Right ventricle myocardium superior (tissue), 1 donor: ENCODE measurements at regions not wholly inside any gene's neighbourhood (a gene's known extent, or its start where the extent isn't known, plus 50 kb on each side); places are given as distances from the start of the nearest gene placed in this dataset.

ENCODE experiments used
- ATAC-seq: fragments of 200-7000 bp; cut with Tn5 transposase; one replicate; pipeline ENCODE4 v1.9.1; 2020; ENCODE audit warnings: mild to moderate bottlenecking; ENCODE audit not compliant: poor library complexity
- DNase-seq: peaks from one replicate; pipeline ENCODE4 v3.0.0-alpha.2; 2020
- intact Hi-C: fragments of 100-400 bp; cut with DNase I; formaldehyde crosslinking; loops from one replicate; pipeline ENCODE4 v1.11.2; 2022
- donor health status: DM: no; HTN: yes; CAD: no; lungs with severe emphysema.

- intact Hi-C loops, result no loop called here
- ATAC-seq, result no peak
- DNase-seq, result no peak
Observed at GRCh38 chr1:30058970-30059369, 664.4 kb downstream of the MATN1 start.

DNA sequence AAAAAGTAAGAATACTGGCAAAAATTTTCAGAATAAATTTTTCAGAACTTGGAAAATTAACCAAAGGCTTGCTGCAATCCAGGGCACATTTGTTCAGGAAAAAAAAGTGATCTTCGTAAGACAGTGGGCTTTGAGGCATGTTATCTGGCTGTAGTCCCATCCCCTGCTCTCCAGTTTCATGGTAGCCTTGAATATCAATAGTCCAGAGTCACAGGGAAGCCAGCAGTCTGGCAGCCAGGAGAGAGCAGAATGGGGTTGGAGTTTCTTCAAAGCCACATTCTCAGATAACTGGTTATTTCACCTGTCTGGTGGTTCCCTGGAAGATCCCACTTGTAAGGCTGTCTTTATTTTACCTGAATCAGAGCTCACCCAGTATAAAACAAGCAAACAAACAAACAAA, 669.3 kb downstream of the MATN1 start:
- intact Hi-C loops, result no loop called here
- no peak for ATAC-seq
- no peak for DNase-seq

GRCh38 chr1:30052178-30052577, 671.2 kb downstream of the MATN1 start:
- ATAC-seq, result no peak
- DNase-seq, result no peak
- intact Hi-C loops, result no loop called here

DNA sequence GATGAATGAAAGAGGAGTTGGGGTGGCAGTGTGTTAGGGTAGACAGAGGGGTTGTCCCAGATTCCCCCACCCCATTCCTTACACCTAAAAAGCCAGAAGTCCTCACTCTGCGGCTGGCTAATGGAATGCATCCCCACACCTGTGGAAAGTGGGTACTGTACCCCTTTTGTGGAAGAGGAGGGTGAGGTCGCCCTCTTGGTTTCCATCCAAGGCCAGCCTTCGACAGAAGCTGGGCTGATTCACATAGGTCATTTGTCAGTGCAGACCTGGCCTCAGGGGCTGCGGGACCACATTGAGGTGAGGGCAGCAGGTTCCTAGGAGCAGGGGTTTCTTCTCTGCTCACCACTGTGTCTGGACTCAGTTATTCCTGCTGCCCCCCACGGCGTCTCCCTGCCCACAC, 671.6 kb downstream of the MATN1 start:
- no peak for ATAC-seq
- intact Hi-C loops, result no loop called here
- no peak for DNase-seq

GRCh38 chr1:30049748-30050296, 673.6 kb downstream of the MATN1 start:
- ATAC-seq (no peak), DNase-seq (no peak)
- intact Hi-C loops, result no loop called here

GRCh38 chr1:30048905-30049304, 674.5 kb downstream of the MATN1 start:
- intact Hi-C loops, result no loop called here
- DNase-seq (no peak), ATAC-seq (no peak)

GRCh38 chr1:30047576-30047975, 675.8 kb downstream of the MATN1 start:
- no peak for ATAC-seq
- intact Hi-C loops, result no loop called here
- DNase-seq, result no peak

DNA sequence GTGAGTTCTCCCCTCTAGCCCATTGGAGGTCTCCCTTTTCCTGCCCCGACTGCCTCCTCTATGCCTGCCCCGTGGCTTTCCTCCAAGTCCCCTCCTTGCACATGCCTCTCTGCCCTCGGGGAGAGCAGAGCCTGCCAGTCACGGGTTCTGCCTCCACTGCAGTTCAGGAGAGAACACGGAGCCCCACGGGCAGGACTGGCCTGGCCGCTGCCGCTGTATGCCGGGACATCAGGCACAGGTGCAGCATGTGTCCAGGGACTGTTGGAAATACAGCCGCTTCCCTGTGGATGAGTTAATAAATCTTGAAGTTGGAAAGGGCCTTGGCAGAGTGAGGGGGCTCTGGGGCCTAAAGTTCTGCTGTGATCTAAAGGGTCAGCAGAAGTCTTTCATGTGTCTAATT, 676.6 kb downstream of the MATN1 start:
- no peak for DNase-seq
- intact Hi-C loops, result no loop called here
- no peak for ATAC-seq

GRCh38 chr1:30045304-30046090, 677.9 kb downstream of the MATN1 start:
- DNase-seq (no peak), ATAC-seq (no peak)
- intact Hi-C loops, result no loop called here

- intact Hi-C loops, result no loop called here
- DNase-seq (no peak), ATAC-seq (no peak)
Observed at GRCh38 chr1:30044656-30045144, 678.7 kb downstream of the MATN1 start.

- intact Hi-C loops, result no loop called here
Observed at GRCh38 chr1:30043731-30044408, 679.5 kb downstream of the MATN1 start.

GRCh38 chr1:30043256-30043655, 680.1 kb downstream of the MATN1 start:
- intact Hi-C loops, result no loop called here
- DNase-seq, result no peak
- no peak for ATAC-seq

More at GRCh38 chr1:30043731-30044408, 679.5 kb downstream of the MATN1 start:
- no peak for DNase-seq
- no peak for ATAC-seq

DNA sequence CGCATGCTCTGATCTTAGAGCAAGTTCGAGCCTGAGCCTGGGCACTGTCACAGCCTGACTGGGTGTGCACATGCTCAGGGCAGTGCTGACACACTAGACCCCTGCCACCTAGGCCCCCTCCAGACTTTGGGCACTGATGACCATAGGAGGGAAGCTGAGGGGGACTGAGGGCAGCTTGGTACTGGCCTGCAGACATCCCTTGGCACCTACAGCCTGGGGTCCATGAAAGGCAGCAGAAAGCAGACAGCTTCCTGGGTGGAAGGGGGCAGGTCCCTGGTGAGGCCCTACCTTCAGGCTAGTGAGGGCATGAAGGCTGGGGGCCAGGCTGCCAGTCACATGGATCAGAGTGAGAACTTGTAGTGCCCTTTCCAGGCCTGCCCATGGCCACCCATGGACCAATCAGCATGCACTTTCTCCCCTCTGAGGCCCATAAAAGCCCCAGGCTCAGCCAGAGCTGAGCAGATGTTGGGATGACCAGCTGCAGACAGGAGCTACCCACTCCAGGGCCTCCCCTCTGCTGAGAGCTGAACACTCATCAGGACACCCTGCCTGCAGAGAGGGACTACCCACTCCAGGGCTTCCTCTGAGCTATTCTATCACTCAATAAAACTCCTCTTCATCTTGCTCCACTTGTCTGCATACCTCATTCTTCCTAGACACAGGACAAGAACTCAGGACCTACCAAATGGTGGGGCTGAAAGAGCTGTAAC, 680.8 kb downstream of the MATN1 start:
- ATAC-seq (no peak), DNase-seq (no peak)
- intact Hi-C loops, result no loop called here

- ATAC-seq, result no peak
- DNase-seq, result no peak
- intact Hi-C loops, result no loop called here
Observed at GRCh38 chr1:30041741-30042437, 681.5 kb downstream of the MATN1 start.

GRCh38 chr1:30040081-30041019, 683.0 kb downstream of the MATN1 start:
- ATAC-seq, result no peak
- intact Hi-C loops, result no loop called here
- DNase-seq, result no peak

DNA sequence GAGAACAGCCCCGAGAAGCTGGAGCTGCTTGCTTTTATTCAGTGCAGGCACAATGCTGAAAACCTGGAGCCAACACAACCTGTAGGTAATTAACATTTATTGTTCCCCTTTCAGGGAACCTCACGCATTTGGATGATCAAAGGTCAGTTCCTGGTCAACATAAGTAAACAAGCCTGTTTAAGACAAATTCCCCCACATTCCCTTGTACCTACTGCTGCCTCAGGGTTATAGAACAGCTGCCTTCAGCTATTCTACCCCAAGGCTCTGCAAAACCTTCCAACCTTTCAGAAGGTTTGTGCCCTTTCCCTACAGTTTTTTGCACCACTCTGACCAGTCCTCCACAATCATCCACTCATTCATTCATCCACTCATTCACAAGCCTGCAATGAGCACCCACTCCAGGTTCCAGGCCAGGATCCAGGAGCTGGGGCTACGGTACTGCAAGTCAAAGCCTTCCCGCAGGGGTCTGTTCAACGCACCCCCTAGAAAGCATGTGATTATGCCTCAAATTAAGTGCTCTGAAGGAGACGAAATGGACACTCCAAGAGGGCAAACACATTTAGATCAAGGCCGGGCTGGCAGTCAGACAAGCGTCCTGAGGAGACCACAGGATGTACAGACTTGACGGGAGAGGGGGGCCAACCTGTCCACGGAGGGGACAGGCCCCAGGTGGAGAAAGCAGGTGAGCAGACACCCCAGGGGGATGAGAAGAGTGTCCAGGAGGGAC, 683.9 kb downstream of the MATN1 start:
- DNase-seq, result no peak
- no peak for ATAC-seq
- intact Hi-C loops, result no loop called here
